ENCODE measurements at regions not wholly inside any gene's neighbourhood (a gene's known extent, or its start where the extent isn't known, plus 50 kb on each side); places are given as distances from the start of the nearest gene placed in this dataset.

GRCh38 chr2:41116106-41116797, 664.4 kb upstream of the SLC8A1 start:
- no peak overlapping the region for H3K27ac Mint-ChIP-seq (ENCODE audit: unreplicated experiment)
- H3K4me1 Mint-ChIP-seq (ENCODE audit: low read depth, unreplicated experiment), result peaks cover 12% of the 10 kb centered on the region
- Histone ChIP-seq H3K9me3 (peaks cover 5% of the 10 kb centered on the region; the same call in 1 of the 2 replicates), H3K4me1 (no peaks in the 10 kb centered on the region), H3K27me3 (replicated peaks; ENCODE audit: control insufficient read depth, insufficient read depth, low read length) (no peaks in the 10 kb centered on the region), H3K36me3 (ENCODE audit: control insufficient read depth, insufficient read depth, low read length) (no peaks in the 10 kb centered on the region), H3K4me3 (ENCODE audit: low read depth, low read length) (no peak overlapping the region)
- no peaks in the 10 kb centered on the region for H3K27me3 Mint-ChIP-seq (ENCODE audit: insufficient read depth, unreplicated experiment)
- TF ChIP-seq CTCF (IDR thresholded peaks at IDR 0.05; ENCODE audit: insufficient read depth in 1 of 2, low read depth in 1 of 2, low read length in 1 of 2, severe bottlenecking in 1 of 2, unreplicated experiment in 1 of 2), result no peak
- CTCF ChIA-PET, result no interaction called here
- H3K4me3 Mint-ChIP-seq (ENCODE audit: unreplicated experiment), result no peak overlapping the region
- intact Hi-C loops (cut with micrococcal nuclease; ENCODE audit: unreplicated experiment), result no loop called here
- no TSS peak for BruUV-seq (replicated peaks)
- H3K36me3 Mint-ChIP-seq (ENCODE audit: insufficient read depth, unreplicated experiment), result no peaks in the 10 kb centered on the region
- POLR2A ChIA-PET, result no interaction called here
- no peak for DNase-seq
- peaks cover 7% of the 10 kb centered on the region for H3K9me3 Mint-ChIP-seq (ENCODE audit: unreplicated experiment)

DNA sequence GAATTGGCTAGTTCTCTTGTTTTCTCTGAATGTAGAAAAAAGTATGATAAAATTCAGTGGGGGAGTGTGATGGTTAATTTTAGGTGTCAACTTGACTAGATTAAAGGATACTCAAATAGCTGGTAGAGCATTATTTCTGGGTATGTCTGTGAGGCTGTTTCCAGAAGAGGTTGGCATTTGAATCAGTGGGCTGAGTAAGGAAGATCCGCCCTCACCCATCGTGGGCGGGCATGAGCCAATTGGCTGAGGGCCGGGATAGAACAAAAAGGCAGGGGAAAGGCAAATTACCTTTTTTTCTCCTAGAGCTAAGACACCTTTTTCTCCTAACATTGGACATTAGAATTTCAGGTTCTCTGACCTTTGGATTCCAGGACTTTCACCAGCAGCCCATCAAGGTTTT, 667.6 kb upstream of the SLC8A1 start:
- CTCF ChIA-PET, result no interaction called here
- Histone ChIP-seq H3K9me3 (no peaks in the 10 kb centered on the region), H3K4me3 (ENCODE audit: low read depth, low read length) (no peak overlapping the region), H3K4me1 (peaks cover 8% of the 10 kb centered on the region), H3K27me3 (replicated peaks; ENCODE audit: control insufficient read depth, insufficient read depth, low read length) (no peaks in the 10 kb centered on the region), H3K36me3 (ENCODE audit: control insufficient read depth, insufficient read depth, low read length) (no peaks in the 10 kb centered on the region)
- TF ChIP-seq CTCF (IDR thresholded peaks at IDR 0.05; ENCODE audit: insufficient read depth in 1 of 2, low read depth in 1 of 2, low read length in 1 of 2, severe bottlenecking in 1 of 2, unreplicated experiment in 1 of 2), result no peak
- Mint-ChIP-seq H3K4me3 (ENCODE audit: unreplicated experiment) (no peak overlapping the region), H3K36me3 (ENCODE audit: insufficient read depth, unreplicated experiment) (no peaks in the 10 kb centered on the region), H3K27me3 (ENCODE audit: insufficient read depth, unreplicated experiment) (no peaks in the 10 kb centered on the region), H3K27ac (ENCODE audit: unreplicated experiment) (no peak overlapping the region), H3K9me3 (ENCODE audit: unreplicated experiment) (no peaks in the 10 kb centered on the region), H3K4me1 (ENCODE audit: low read depth, unreplicated experiment) (peaks cover 24% of the 10 kb centered on the region)
- POLR2A ChIA-PET, result no interaction called here
- BruUV-seq (replicated peaks), result no TSS peak
- DNase-seq, result no peak
- intact Hi-C loops (cut with micrococcal nuclease; ENCODE audit: unreplicated experiment), result no loop called here

DNA sequence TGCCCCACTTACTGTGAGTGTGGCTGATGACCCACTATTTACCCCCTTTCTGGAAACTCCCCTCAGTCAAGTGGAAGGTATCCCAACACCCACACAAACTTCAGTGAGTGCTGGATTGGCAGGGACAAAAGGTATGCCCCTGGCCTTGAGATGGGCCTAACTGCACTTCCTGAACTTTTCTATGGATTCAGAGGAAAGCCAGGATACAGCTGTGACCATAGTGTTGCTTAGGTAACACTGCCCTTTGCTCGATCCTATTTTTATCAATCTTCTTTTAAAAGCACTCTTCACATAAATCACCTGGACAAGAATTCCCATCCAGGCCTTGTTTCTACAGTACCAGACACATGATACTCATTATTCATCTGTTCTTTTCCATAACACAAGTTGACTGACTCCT, 671.5 kb upstream of the SLC8A1 start:
- ChIA-PET POLR2A (no interaction called here), CTCF (no interaction called here)
- Mint-ChIP-seq H3K9me3 (ENCODE audit: unreplicated experiment) (peaks cover 19% of the 10 kb centered on the region), H3K27me3 (ENCODE audit: insufficient read depth, unreplicated experiment) (no peaks in the 10 kb centered on the region), H3K36me3 (ENCODE audit: insufficient read depth, unreplicated experiment) (no peaks in the 10 kb centered on the region), H3K4me3 (ENCODE audit: unreplicated experiment) (no peak overlapping the region), H3K27ac (ENCODE audit: unreplicated experiment) (no peak overlapping the region), H3K4me1 (ENCODE audit: low read depth, unreplicated experiment) (peaks cover 24% of the 10 kb centered on the region)
- Histone ChIP-seq H3K36me3 (ENCODE audit: control insufficient read depth, insufficient read depth, low read length) (no peaks in the 10 kb centered on the region), H3K4me1 (peaks cover 8% of the 10 kb centered on the region), H3K4me3 (ENCODE audit: low read depth, low read length) (no peak overlapping the region), H3K9me3 (peaks cover 4% of the 10 kb centered on the region; the same call in 1 of the 2 replicates), H3K27me3 (replicated peaks; ENCODE audit: control insufficient read depth, insufficient read depth, low read length) (no peaks in the 10 kb centered on the region)
- intact Hi-C loops (cut with micrococcal nuclease; ENCODE audit: unreplicated experiment), result no loop called here
- BruUV-seq (replicated peaks), result no TSS peak
- no peak for DNase-seq
- TF ChIP-seq CTCF (IDR thresholded peaks at IDR 0.05; ENCODE audit: insufficient read depth in 1 of 2, low read depth in 1 of 2, low read length in 1 of 2, severe bottlenecking in 1 of 2, unreplicated experiment in 1 of 2), result no peak
